Renal cortex interstitium (tissue), 11 donors: ENCODE measurements at regions not wholly inside any gene's neighbourhood (a gene's known extent, or its start where the extent isn't known, plus 50 kb on each side); places are given as distances from the start of the nearest gene placed in this dataset.

ENCODE experiments used
- DNase-seq, 11 donors: peaks; one replicate each; pipeline ENCODE4 v3.0.0-alpha.2; 2013; ENCODE audit warnings: low read depth in 9 of 11, low spot score in 4 of 11; ENCODE audit errors: extremely low read depth in 1 of 11

GRCh38 chr6:6771224-6771945, 182.9 kb downstream of the LY86 start:
- no peak for DNase-seq

GRCh38 chr6:6771964-6772363, 183.4 kb downstream of the LY86 start:
- no peak for DNase-seq

GRCh38 chr6:6772751-6773150, 184.2 kb downstream of the LY86 start:
- no peak for DNase-seq

GRCh38 chr6:6775074-6775473, 186.6 kb downstream of the LY86 start:
- DNase-seq = no peak

- no peak for DNase-seq
Observed at GRCh38 chr6:6780231-6780630, 191.7 kb downstream of the LY86 start.

- DNase-seq = peak in 1 of 11 donors; percentile 33
Observed at GRCh38 chr6:6781172-6781872, 192.8 kb downstream of the LY86 start.

GRCh38 chr6:6781873-6782227, 193.3 kb downstream of the LY86 start:
- no peak for DNase-seq

GRCh38 chr6:6783721-6784120, 195.2 kb downstream of the LY86 start:
- no peak for DNase-seq

GRCh38 chr6:6784514-6785162, 196.1 kb downstream of the LY86 start:
- no peak for DNase-seq

GRCh38 chr6:6785163-6785521, 196.6 kb downstream of the LY86 start:
- DNase-seq = no peak

- no peak for DNase-seq
Observed at GRCh38 chr6:6788394-6789032, 200.0 kb downstream of the LY86 start.

GRCh38 chr6:6790393-6790792, 201.9 kb downstream of the LY86 start:
- DNase-seq = no peak

- no peak for DNase-seq
Observed at GRCh38 chr6:6790891-6791290, 202.4 kb downstream of the LY86 start.

GRCh38 chr6:6793388-6794250, 205.1 kb downstream of the LY86 start:
- DNase-seq = no peak

- DNase-seq = no peak
Observed at GRCh38 chr6:6795393-6795792, 206.9 kb downstream of the LY86 start.

- no peak for DNase-seq
Observed at GRCh38 chr6:6796818-6797217, 208.3 kb downstream of the LY86 start.

- no peak for DNase-seq
Observed at GRCh38 chr6:6798448-6798860, 209.9 kb downstream of the LY86 start.

GRCh38 chr6:6801005-6801335, 212.4 kb downstream of the LY86 start:
- no peak for DNase-seq

- no peak for DNase-seq
Observed at GRCh38 chr6:6801635-6802218, 213.2 kb downstream of the LY86 start.
